ENCODE measurements at regions not wholly inside any gene's neighbourhood (a gene's known extent, or its start where the extent isn't known, plus 50 kb on each side); places are given as distances from the start of the nearest gene placed in this dataset.
"Not testable (repeated sequence)": the region's sequence is repeated elsewhere in the genome, so short reads cannot be mapped to it uniquely, and the experiment has no call there.

DNA sequence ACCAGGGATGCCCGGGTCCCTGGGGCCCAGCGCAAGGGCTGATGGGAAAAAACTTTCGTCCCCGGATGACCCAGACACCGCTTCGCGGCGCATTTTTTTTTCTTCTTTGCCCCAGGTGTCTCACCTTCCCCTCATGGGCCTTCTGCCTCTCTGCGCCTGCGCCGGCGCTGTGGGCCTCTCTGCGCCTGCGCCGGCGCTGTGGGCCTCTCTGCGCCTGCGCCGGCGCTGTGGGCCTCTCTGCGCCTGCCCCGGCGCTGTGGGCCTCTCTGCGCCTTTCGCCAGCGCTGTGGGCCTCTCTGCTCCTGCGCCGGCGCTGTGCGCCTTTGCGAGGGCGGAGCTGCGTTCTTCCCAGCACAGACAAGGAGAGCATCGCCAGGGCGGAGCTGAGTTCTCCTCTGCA, 3821.2 kb upstream of the OR11H1 start:
- TF ChIP-seq, protein P1, sequence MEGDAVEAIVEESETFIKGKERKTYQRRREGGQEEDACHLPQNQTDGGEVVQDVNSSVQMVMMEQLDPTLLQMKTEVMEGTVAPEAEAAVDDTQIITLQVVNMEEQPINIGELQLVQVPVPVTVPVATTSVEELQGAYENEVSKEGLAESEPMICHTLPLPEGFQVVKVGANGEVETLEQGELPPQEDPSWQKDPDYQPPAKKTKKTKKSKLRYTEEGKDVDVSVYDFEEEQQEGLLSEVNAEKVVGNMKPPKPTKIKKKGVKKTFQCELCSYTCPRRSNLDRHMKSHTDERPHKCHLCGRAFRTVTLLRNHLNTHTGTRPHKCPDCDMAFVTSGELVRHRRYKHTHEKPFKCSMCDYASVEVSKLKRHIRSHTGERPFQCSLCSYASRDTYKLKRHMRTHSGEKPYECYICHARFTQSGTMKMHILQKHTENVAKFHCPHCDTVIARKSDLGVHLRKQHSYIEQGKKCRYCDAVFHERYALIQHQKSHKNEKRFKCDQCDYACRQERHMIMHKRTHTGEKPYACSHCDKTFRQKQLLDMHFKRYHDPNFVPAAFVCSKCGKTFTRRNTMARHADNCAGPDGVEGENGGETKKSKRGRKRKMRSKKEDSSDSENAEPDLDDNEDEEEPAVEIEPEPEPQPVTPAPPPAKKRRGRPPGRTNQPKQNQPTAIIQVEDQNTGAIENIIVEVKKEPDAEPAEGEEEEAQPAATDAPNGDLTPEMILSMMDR (IDR thresholded peaks at IDR 0.05): not testable (repeated sequence)
- TF ChIP-seq EZH2 (IDR thresholded peaks at IDR 0.05): not testable (repeated sequence)

Measured in neural progenitor cell (in vitro differentiated cells).